Heart left ventricle (tissue), 16 donors: ENCODE measurements at regions not wholly inside any gene's neighbourhood (a gene's known extent, or its start where the extent isn't known, plus 50 kb on each side); places are given as distances from the start of the nearest gene placed in this dataset.

Source experiments
- ATAC-seq, 4 donors: fragments of 200-7000 bp; cut with Tn5 transposase; one replicate each; pipeline ENCODE4 v1.9.1; 2020 to 2022; ENCODE audit warnings: moderate library complexity in 4 of 4, mild to moderate bottlenecking in 3 of 4, moderate number of reproducible peaks in 1 of 4
- DNase-seq, 5 donors: peaks; one replicate each; pipeline ENCODE4 v3.0.0-alpha.2; 2020
- H3K27ac ChIP-seq, 12 donors: fragments of 200-600 bp; sonication (generic) in 4 of 12; one replicate each; pipeline versions ENCODE4 v1.5.0 to v1.8.0; 2016 to 2022; ENCODE audit warnings: mild to moderate bottlenecking in 2 of 12
- H3K27me3 ChIP-seq, 9 donors: fragments of 200-600 bp; sonication (generic) in 2 of 9; one replicate each; pipeline versions ENCODE4 v1.5.1 to v1.8.0; 2016 to 2022; ENCODE audit warnings: mild to moderate bottlenecking in 3 of 9
- H3K36me3 ChIP-seq, 9 donors: fragments of 200-600 bp; sonication (generic) in 2 of 9; one replicate each; pipeline versions ENCODE4 v1.5.0 to v1.8.0; 2018 to 2022; ENCODE audit warnings: mild to moderate bottlenecking in 2 of 9
- H3K4me1 ChIP-seq, 12 donors: fragments of 200-600 bp; sonication (generic) in 4 of 12; one replicate each; pipeline versions ENCODE4 v1.5.0 to v1.8.0; 2016 to 2022; ENCODE audit warnings: mild to moderate bottlenecking in 3 of 12
- H3K4me3 ChIP-seq, 12 donors: fragments of 200-600 bp; sonication (generic) in 4 of 12; one replicate each; pipeline versions ENCODE4 v1.5.0 to v1.8.0; 2017 to 2022; ENCODE audit warnings: mild to moderate bottlenecking in 9 of 12, moderate library complexity in 4 of 12
- H3K9me3 ChIP-seq, 12 donors: fragments of 200-600 bp; sonication (generic) in 4 of 12; one replicate each; pipeline versions ENCODE4 v1.5.0 to v1.8.0; 2016 to 2022; ENCODE audit warnings: mild to moderate bottlenecking in 1 of 12
- CTCF ChIP-seq, 12 donors: fragments of 200-600 bp; sonication (generic) in 4 of 12; IDR thresholded peaks; one replicate each; pipeline versions ENCODE4 v1.5.0 to v1.8.0; 2018 to 2022; ENCODE audit warnings: antibody characterized with exemption in 12 of 12, mild to moderate bottlenecking in 5 of 12
- POLR2A ChIP-seq, 2 donors: fragments of 450-650 bp; IDR thresholded peaks; one replicate each; pipeline ENCODE4 v1.6.1; 2017; ENCODE audit warnings: antibody characterized with exemption in 2 of 2, mild to moderate bottlenecking in 2 of 2, moderate library complexity in 2 of 2
- WGBS, 4 donors: extraction: QIAGEN DNeasy Blood & Tissue Kit in 2 of 4; methylation state at CpG; one replicate each; pipeline versions ENCODE4 v1.1.5 to v1.1.7; 2013 to 2018; 5-methylcytosine and 5-hydroxymethylcytosine counted together
- intact Hi-C, 10 donors: fragments of 100-400 bp; cut with DNase I; formaldehyde crosslinking; loops; one replicate each; pipeline versions ENCODE4 v1.11.1 to v1.14.2; 2022
- donor health status: ischemic (EF 13 %, LVEDD 7.1; RV severe dilation, severe dysfunction).
- donor health status: healthy with polysubstance abuse.
- donor health status: DM: no; HTN: yes; CAD: no.
- donor health status: DM: no; HTN: no; CAD: no.
- donor health status: ischemic (EF 25% LVEDD 6.9; RV normal size, moderate dysfunction).
- donor health status: ischemic (EF 25% LVEDD 5.7; RV mildly dilated, moderate dysfunction).
- donor health status: healthy.
- donor health status: DM: yes; HTN: yes; CAD: no.
- donor health status: ischemic (EF 35%, LVEDD 5.7; RV mildly dilated, moderate dysfunction).
- donor health status: nonischemic (EF 11% LVEDD 7.7; RV severe dilation, severe dysfunction).
- donor health status: DM: yes; HTN: yes; CAD: no.
- donor health status: PGD.
- donor health status: ischemic (EF 29% LVEDD 5.4; RV normal size, mild dysfunction).
- donor health status: nonischemic (EF 23%, LVEDD 6.1; RV moderate dilation, normal function).

GRCh38 chr3:146655333-146655996, 50.3 kb upstream of the PLSCR5 start:
- no peaks in the 10 kb centered on the region for H3K36me3 ChIP-seq
- no peaks in the 10 kb centered on the region for H3K4me1 ChIP-seq
- H3K27me3 ChIP-seq = no peaks in the 10 kb centered on the region
- no peak overlapping the region for H3K4me3 ChIP-seq
- intact Hi-C loops = no loop called here
- no peak overlapping the region for H3K27ac ChIP-seq
- 54 to 68% (median 60%) methylated on average over 3 of the region's 3 CpGs for WGBS, 4 donors
- TF ChIP-seq CTCF (IDR thresholded peaks at IDR 0.05) (no peak), POLR2A (IDR thresholded peaks at IDR 0.05) (no peak)
- DNase-seq (no peak), ATAC-seq (no peak)
- peaks cover 0 to 19% (median 0%) of the 10 kb centered on the region in 12 donors for H3K9me3 ChIP-seq
